Endothelial cell (in vitro differentiated cells): ENCODE measurements at regions not wholly inside any gene's neighbourhood (a gene's known extent, or its start where the extent isn't known, plus 50 kb on each side); places are given as distances from the start of the nearest gene placed in this dataset.

Experiments
- DNase-seq: peaks from one replicate; pipeline ENCODE4 v3.0.0; 2021; ENCODE audit warnings: low spot score
- H3K27ac Mint-ChIP-seq: one replicate; pipeline ENCODE4 v1.8.0; 2021; ENCODE audit warnings: mixed read lengths, inconsistent platforms; ENCODE audit not compliant: unreplicated experiment
- H3K27me3 Mint-ChIP-seq: one replicate; pipeline ENCODE4 v1.8.0; 2021; ENCODE audit warnings: mild to moderate bottlenecking, moderate library complexity, mixed read lengths, inconsistent platforms; ENCODE audit not compliant: unreplicated experiment
- H3K36me3 Mint-ChIP-seq: one replicate; pipeline ENCODE4 v1.8.0; 2021; ENCODE audit warnings: mild to moderate bottlenecking, low read depth, mixed read lengths, inconsistent platforms; ENCODE audit not compliant: unreplicated experiment
- H3K4me1 Mint-ChIP-seq: one replicate; pipeline ENCODE4 v1.8.0; 2021; ENCODE audit warnings: mild to moderate bottlenecking, mixed read lengths, inconsistent platforms; ENCODE audit not compliant: unreplicated experiment
- H3K4me3 Mint-ChIP-seq: one replicate; pipeline ENCODE4 v1.8.0; 2021; ENCODE audit warnings: mild to moderate bottlenecking, mixed read lengths, inconsistent platforms; ENCODE audit not compliant: unreplicated experiment
- H3K9me3 Mint-ChIP-seq: one replicate; pipeline ENCODE4 v1.8.0; 2021; ENCODE audit warnings: mixed read lengths, inconsistent platforms; ENCODE audit not compliant: unreplicated experiment
- CTCF ChIP-seq: fragments of 200-600 bp; sonication (generic); IDR thresholded peaks from one replicate; pipeline ENCODE4 v1.5.0; 2021; ENCODE audit warnings: antibody characterized with exemption; ENCODE audit not compliant: unreplicated experiment

GRCh38 chr13:64256751-64257150 is 2841.1 kb upstream of the PCDH20 start:
- Mint-ChIP-seq H3K4me1 (no peaks in the 10 kb centered on the region), H3K4me3 (no peak overlapping the region), H3K9me3 (no peaks in the 10 kb centered on the region), H3K36me3 (no peaks in the 10 kb centered on the region), H3K27me3 (no peaks in the 10 kb centered on the region), H3K27ac (no peak overlapping the region)
- TF ChIP-seq CTCF, result no peak
- no peak for DNase-seq

GRCh38 chr13:64255988-64256387 is 2840.3 kb upstream of the PCDH20 start:
- Mint-ChIP-seq H3K27me3 (no peaks in the 10 kb centered on the region), H3K4me3 (no peak overlapping the region), H3K27ac (no peak overlapping the region), H3K9me3 (no peaks in the 10 kb centered on the region), H3K36me3 (no peaks in the 10 kb centered on the region), H3K4me1 (no peaks in the 10 kb centered on the region)
- TF ChIP-seq CTCF, result no peak
- no peak for DNase-seq

GRCh38 chr13:64248371-64249065 is 2832.9 kb upstream of the PCDH20 start:
- Mint-ChIP-seq H3K4me1 (no peaks in the 10 kb centered on the region), H3K9me3 (no peaks in the 10 kb centered on the region), H3K36me3 (no peaks in the 10 kb centered on the region), H3K27me3 (no peaks in the 10 kb centered on the region), H3K27ac (no peak overlapping the region), H3K4me3 (no peak overlapping the region)
- TF ChIP-seq CTCF, result no peak
- no peak for DNase-seq

GRCh38 chr13:64239372-64239771 is 2823.7 kb upstream of the PCDH20 start:
- H3K27me3 Mint-ChIP-seq, result no peaks in the 10 kb centered on the region
- no peaks in the 10 kb centered on the region for H3K4me1 Mint-ChIP-seq
- H3K9me3 Mint-ChIP-seq, result no peaks in the 10 kb centered on the region
- no peak for DNase-seq
- TF ChIP-seq CTCF, result no peak
- H3K4me3 Mint-ChIP-seq, result no peak overlapping the region
- H3K36me3 Mint-ChIP-seq, result no peaks in the 10 kb centered on the region
- H3K27ac Mint-ChIP-seq, result no peak overlapping the region

- Mint-ChIP-seq H3K27me3 (peaks cover 2% of the 10 kb centered on the region), H3K36me3 (no peaks in the 10 kb centered on the region), H3K9me3 (no peaks in the 10 kb centered on the region), H3K4me1 (no peaks in the 10 kb centered on the region), H3K4me3 (no peak overlapping the region), H3K27ac (no peak overlapping the region)
- no peak for DNase-seq
- no peak for TF ChIP-seq CTCF
These were observed 2818.6 kb upstream of the PCDH20 start for GRCh38 chr13:64234255-64234654.
